ES-I3 (cell line): ENCODE measurements at regions not wholly inside any gene's neighbourhood (a gene's known extent, or its start where the extent isn't known, plus 50 kb on each side); places are given as distances from the start of the nearest gene placed in this dataset.

Experiments used
- H3K36me3 ChIP-seq: 2 replicates; pipeline ENCODE4 v1.6.1; 2013; ENCODE audit warnings: mild to moderate bottlenecking, low read length, control low read depth, moderate library complexity; ENCODE audit not compliant: insufficient read depth
- H3K4me1 ChIP-seq: 2 replicates; pipeline ENCODE4 v1.6.1; 2013; ENCODE audit warnings: mild to moderate bottlenecking, control low read depth, low read length; ENCODE audit not compliant: insufficient read depth
- H3K9ac ChIP-seq: 2 replicates; pipeline ENCODE4 v1.6.1; 2013; ENCODE audit warnings: low read depth, mild to moderate bottlenecking, low read length, moderate library complexity
- H3K9me3 ChIP-seq: 2 replicates; pipeline ENCODE4 v1.6.1; 2013; ENCODE audit warnings: mild to moderate bottlenecking, low read length, moderate library complexity; ENCODE audit not compliant: control insufficient read depth, insufficient read depth

- Histone ChIP-seq H3K36me3 (no peaks in the 10 kb centered on the region), H3K9me3 (no peaks in the 10 kb centered on the region), H3K4me1 (peaks cover 30% of the 10 kb centered on the region), H3K9ac (no peak overlapping the region)
Measured at GRCh38 chr1:94646786-94647555, 105.4 kb upstream of the F3 start.

GRCh38 chr1:94646141-94646643 is 104.6 kb upstream of the F3 start:
- no peaks in the 10 kb centered on the region for H3K36me3 ChIP-seq
- peaks cover 30% of the 10 kb centered on the region for H3K4me1 ChIP-seq
- no peaks in the 10 kb centered on the region for H3K9me3 ChIP-seq
- no peak overlapping the region for H3K9ac ChIP-seq

- H3K9ac ChIP-seq, result no peak overlapping the region
- H3K4me1 ChIP-seq, result peaks cover 30% of the 10 kb centered on the region
- H3K9me3 ChIP-seq, result no peaks in the 10 kb centered on the region
- no peaks in the 10 kb centered on the region for H3K36me3 ChIP-seq
Measured at GRCh38 chr1:94644352-94644751, 102.8 kb upstream of the F3 start.

- Histone ChIP-seq H3K9me3 (no peaks in the 10 kb centered on the region), H3K9ac (no peak overlapping the region), H3K4me1 (peaks cover 29% of the 10 kb centered on the region)
Measured at GRCh38 chr1:94643819-94644218, 102.3 kb upstream of the F3 start.

GRCh38 chr1:94642617-94643321 is 101.2 kb upstream of the F3 start:
- Histone ChIP-seq H3K9me3 (no peaks in the 10 kb centered on the region), H3K9ac (no peak overlapping the region), H3K36me3 (no peaks in the 10 kb centered on the region), H3K4me1 (peaks cover 21% of the 10 kb centered on the region)

More at GRCh38 chr1:94643819-94644218, 102.3 kb upstream of the F3 start:
- H3K36me3 ChIP-seq, result no peaks in the 10 kb centered on the region

- H3K4me1 ChIP-seq, result peaks cover 14% of the 10 kb centered on the region
Measured at GRCh38 chr1:94641990-94642389, 100.4 kb upstream of the F3 start.

GRCh38 chr1:94640125-94640524 is 98.6 kb upstream of the F3 start:
- no peaks in the 10 kb centered on the region for H3K36me3 ChIP-seq
- H3K9ac ChIP-seq, result no peak overlapping the region
- no peaks in the 10 kb centered on the region for H3K9me3 ChIP-seq
- H3K4me1 ChIP-seq, result peaks cover 26% of the 10 kb centered on the region

More at GRCh38 chr1:94641990-94642389, 100.4 kb upstream of the F3 start:
- H3K9me3 ChIP-seq, result no peaks in the 10 kb centered on the region
- no peaks in the 10 kb centered on the region for H3K36me3 ChIP-seq
- H3K9ac ChIP-seq, result no peak overlapping the region

- Histone ChIP-seq H3K36me3 (no peaks in the 10 kb centered on the region), H3K9ac (no peak overlapping the region), H3K4me1 (peaks cover 23% of the 10 kb centered on the region), H3K9me3 (no peaks in the 10 kb centered on the region)
Measured at GRCh38 chr1:94637121-94637520, 95.6 kb upstream of the F3 start.

- H3K9ac ChIP-seq, result no peak overlapping the region
- H3K4me1 ChIP-seq, result peaks cover 23% of the 10 kb centered on the region
- H3K9me3 ChIP-seq, result no peaks in the 10 kb centered on the region
- H3K36me3 ChIP-seq, result no peaks in the 10 kb centered on the region
Measured at GRCh38 chr1:94636624-94637023, 95.1 kb upstream of the F3 start.

GRCh38 chr1:94636100-94636499 is 94.5 kb upstream of the F3 start:
- Histone ChIP-seq H3K9ac (no peak overlapping the region), H3K4me1 (peaks cover 23% of the 10 kb centered on the region), H3K9me3 (no peaks in the 10 kb centered on the region), H3K36me3 (no peaks in the 10 kb centered on the region)

GRCh38 chr1:94634977-94635416 is 93.4 kb upstream of the F3 start:
- no peaks in the 10 kb centered on the region for H3K9me3 ChIP-seq
- H3K9ac ChIP-seq, result no peak overlapping the region
- H3K36me3 ChIP-seq, result no peaks in the 10 kb centered on the region
- peaks cover 23% of the 10 kb centered on the region for H3K4me1 ChIP-seq

- no peak overlapping the region for H3K9ac ChIP-seq
- peaks cover 23% of the 10 kb centered on the region for H3K4me1 ChIP-seq
- H3K9me3 ChIP-seq, result no peaks in the 10 kb centered on the region
- no peaks in the 10 kb centered on the region for H3K36me3 ChIP-seq
Measured at GRCh38 chr1:94633051-94633450, 91.5 kb upstream of the F3 start.

- peaks cover 9% of the 10 kb centered on the region for H3K4me1 ChIP-seq
- H3K9me3 ChIP-seq, result no peaks in the 10 kb centered on the region
- no peak overlapping the region for H3K9ac ChIP-seq
- no peaks in the 10 kb centered on the region for H3K36me3 ChIP-seq
Measured at GRCh38 chr1:94629259-94630181, 88.0 kb upstream of the F3 start.

- Histone ChIP-seq H3K9ac (no peak overlapping the region), H3K36me3 (no peaks in the 10 kb centered on the region), H3K4me1 (peaks cover 19% of the 10 kb centered on the region), H3K9me3 (no peaks in the 10 kb centered on the region)
Measured at GRCh38 chr1:94628499-94628843, 86.9 kb upstream of the F3 start.
